Activated T-cell treated with anti-CD3 and anti-CD28 coated beads, Interleukin-2, amount 50 U/mL, for 4 hours (primary cell): ENCODE measurements at regions not wholly inside any gene's neighbourhood (a gene's known extent, or its start where the extent isn't known, plus 50 kb on each side); places are given as distances from the start of the nearest gene placed in this dataset.

Experiments
- ATAC-seq, 2 donors: fragments of 200-7000 bp; cut with Tn5 transposase; one replicate each; pipeline ENCODE4 v1.10.0; 2021
- DNase-seq: peaks from one replicate; pipeline ENCODE4 v3.0.0-alpha.2; 2020
- H3K27me3 Mint-ChIP-seq: one replicate; pipeline ENCODE4 v1.8.0; 2021; ENCODE audit warnings: low read depth, mixed read lengths
- H3K36me3 Mint-ChIP-seq: one replicate; pipeline ENCODE4 v1.8.0; 2022; ENCODE audit warnings: mixed read lengths; ENCODE audit not compliant: insufficient read depth
- H3K4me1 Mint-ChIP-seq: one replicate; pipeline ENCODE4 v1.8.0; 2021; ENCODE audit warnings: low read depth, mixed read lengths
- H3K4me3 Mint-ChIP-seq: one replicate; pipeline ENCODE4 v1.8.0; 2021; ENCODE audit warnings: mild to moderate bottlenecking, moderate library complexity, mixed read lengths
- H3K9me3 Mint-ChIP-seq: one replicate; pipeline ENCODE4 v1.8.0; 2021; ENCODE audit warnings: mixed read lengths

GRCh38 chr13:73677048-73677601, 457.1 kb downstream of the KLF12 start:
- no peak for DNase-seq
- no peak for ATAC-seq
- Mint-ChIP-seq H3K27me3 (no peaks in the 10 kb centered on the region), H3K4me1 (no peaks in the 10 kb centered on the region), H3K36me3 (peaks cover 12% of the 10 kb centered on the region), H3K9me3 (no peaks in the 10 kb centered on the region), H3K4me3 (no peak overlapping the region)

- Mint-ChIP-seq H3K36me3 (peaks cover 8% of the 10 kb centered on the region), H3K4me3 (no peak overlapping the region), H3K9me3 (no peaks in the 10 kb centered on the region), H3K27me3 (no peaks in the 10 kb centered on the region), H3K4me1 (no peaks in the 10 kb centered on the region)
- DNase-seq (no peak), ATAC-seq (no peak)
These were observed 457.6 kb downstream of the KLF12 start for GRCh38 chr13:73676550-73677047.

GRCh38 chr13:73675821-73676220, 458.4 kb downstream of the KLF12 start:
- ATAC-seq, result no peak
- no peaks in the 10 kb centered on the region for H3K4me1 Mint-ChIP-seq
- no peak overlapping the region for H3K4me3 Mint-ChIP-seq
- DNase-seq, result no peak
- no peaks in the 10 kb centered on the region for H3K9me3 Mint-ChIP-seq
- no peaks in the 10 kb centered on the region for H3K27me3 Mint-ChIP-seq
- H3K36me3 Mint-ChIP-seq, result peaks cover 6% of the 10 kb centered on the region

GRCh38 chr13:73674570-73674969, 459.6 kb downstream of the KLF12 start:
- H3K4me1 Mint-ChIP-seq, result no peaks in the 10 kb centered on the region
- no peak overlapping the region for H3K4me3 Mint-ChIP-seq
- H3K27me3 Mint-ChIP-seq, result no peaks in the 10 kb centered on the region
- no peak for DNase-seq
- H3K9me3 Mint-ChIP-seq, result no peaks in the 10 kb centered on the region
- no peaks in the 10 kb centered on the region for H3K36me3 Mint-ChIP-seq
- ATAC-seq, result no peak

- DNase-seq (no peak), ATAC-seq (no peak)
- H3K4me1 Mint-ChIP-seq, result no peaks in the 10 kb centered on the region
- no peaks in the 10 kb centered on the region for H3K9me3 Mint-ChIP-seq
- no peaks in the 10 kb centered on the region for H3K27me3 Mint-ChIP-seq
- H3K36me3 Mint-ChIP-seq, result no peaks in the 10 kb centered on the region
- H3K4me3 Mint-ChIP-seq, result no peak overlapping the region
These were observed 460.3 kb downstream of the KLF12 start for GRCh38 chr13:73673931-73674330.

GRCh38 chr13:73672492-73672891, 461.7 kb downstream of the KLF12 start:
- Mint-ChIP-seq H3K36me3 (no peaks in the 10 kb centered on the region), H3K4me3 (no peak overlapping the region), H3K4me1 (no peaks in the 10 kb centered on the region), H3K9me3 (no peaks in the 10 kb centered on the region), H3K27me3 (no peaks in the 10 kb centered on the region)
- DNase-seq (no peak), ATAC-seq (no peak)

- H3K4me1 Mint-ChIP-seq, result no peaks in the 10 kb centered on the region
- no peaks in the 10 kb centered on the region for H3K9me3 Mint-ChIP-seq
- ATAC-seq, result no peak
- no peaks in the 10 kb centered on the region for H3K27me3 Mint-ChIP-seq
- no peak for DNase-seq
- no peak overlapping the region for H3K4me3 Mint-ChIP-seq
- no peaks in the 10 kb centered on the region for H3K36me3 Mint-ChIP-seq
These were observed 462.5 kb downstream of the KLF12 start for GRCh38 chr13:73671732-73672131.

- H3K27me3 Mint-ChIP-seq, result no peaks in the 10 kb centered on the region
- DNase-seq, result no peak
- no peak overlapping the region for H3K4me3 Mint-ChIP-seq
- H3K9me3 Mint-ChIP-seq, result no peaks in the 10 kb centered on the region
- no peak for ATAC-seq
- no peaks in the 10 kb centered on the region for H3K4me1 Mint-ChIP-seq
- no peaks in the 10 kb centered on the region for H3K36me3 Mint-ChIP-seq
These were observed 463.2 kb downstream of the KLF12 start for GRCh38 chr13:73671011-73671410.

- no peaks in the 10 kb centered on the region for H3K27me3 Mint-ChIP-seq
- ATAC-seq, result no peak
These were observed 466.4 kb downstream of the KLF12 start for GRCh38 chr13:73667756-73668155.

GRCh38 chr13:73665261-73665660, 468.9 kb downstream of the KLF12 start:
- Mint-ChIP-seq H3K9me3 (no peaks in the 10 kb centered on the region), H3K4me3 (no peak overlapping the region), H3K4me1 (no peaks in the 10 kb centered on the region), H3K27me3 (no peaks in the 10 kb centered on the region), H3K36me3 (no peaks in the 10 kb centered on the region)
- no peak for DNase-seq
- ATAC-seq, result no peak

More at GRCh38 chr13:73667756-73668155, 466.4 kb downstream of the KLF12 start:
- Mint-ChIP-seq H3K36me3 (no peaks in the 10 kb centered on the region), H3K4me1 (no peaks in the 10 kb centered on the region), H3K9me3 (no peaks in the 10 kb centered on the region), H3K4me3 (no peak overlapping the region)
- DNase-seq, result no peak

- Mint-ChIP-seq H3K9me3 (no peaks in the 10 kb centered on the region), H3K4me1 (no peaks in the 10 kb centered on the region), H3K27me3 (no peaks in the 10 kb centered on the region), H3K36me3 (no peaks in the 10 kb centered on the region), H3K4me3 (no peak overlapping the region)
- no peak for DNase-seq
- no peak for ATAC-seq
These were observed 469.4 kb downstream of the KLF12 start for GRCh38 chr13:73664851-73665250.

GRCh38 chr13:73662833-73663232, 471.4 kb downstream of the KLF12 start:
- ATAC-seq (no peak), DNase-seq (no peak)
- Mint-ChIP-seq H3K27me3 (no peaks in the 10 kb centered on the region), H3K36me3 (no peaks in the 10 kb centered on the region), H3K4me3 (no peak overlapping the region), H3K4me1 (no peaks in the 10 kb centered on the region), H3K9me3 (no peaks in the 10 kb centered on the region)

- H3K9me3 Mint-ChIP-seq, result no peaks in the 10 kb centered on the region
- H3K4me3 Mint-ChIP-seq, result no peak overlapping the region
- DNase-seq (no peak), ATAC-seq (no peak)
- H3K4me1 Mint-ChIP-seq, result no peaks in the 10 kb centered on the region
- H3K27me3 Mint-ChIP-seq, result no peaks in the 10 kb centered on the region
- no peaks in the 10 kb centered on the region for H3K36me3 Mint-ChIP-seq
These were observed 472.3 kb downstream of the KLF12 start for GRCh38 chr13:73661687-73662425.

- ATAC-seq (no peak), DNase-seq (no peak)
- no peaks in the 10 kb centered on the region for H3K27me3 Mint-ChIP-seq
- no peaks in the 10 kb centered on the region for H3K4me1 Mint-ChIP-seq
- H3K36me3 Mint-ChIP-seq, result no peaks in the 10 kb centered on the region
- no peaks in the 10 kb centered on the region for H3K9me3 Mint-ChIP-seq
- H3K4me3 Mint-ChIP-seq, result no peak overlapping the region
These were observed 473.1 kb downstream of the KLF12 start for GRCh38 chr13:73661066-73661465.

- H3K36me3 Mint-ChIP-seq, result no peaks in the 10 kb centered on the region
- H3K4me1 Mint-ChIP-seq, result no peaks in the 10 kb centered on the region
- no peak overlapping the region for H3K4me3 Mint-ChIP-seq
- ATAC-seq (no peak), DNase-seq (no peak)
- no peaks in the 10 kb centered on the region for H3K9me3 Mint-ChIP-seq
- no peaks in the 10 kb centered on the region for H3K27me3 Mint-ChIP-seq
These were observed 475.6 kb downstream of the KLF12 start for GRCh38 chr13:73658639-73659038.
